Stimulated activated CD4-positive, alpha-beta T cell treated with anti-CD3 and anti-CD28 coated beads, TNF-alpha, amount 100 ng/mL, for 48 hours (primary cell): ENCODE measurements at regions not wholly inside any gene's neighbourhood (a gene's known extent, or its start where the extent isn't known, plus 50 kb on each side); places are given as distances from the start of the nearest gene placed in this dataset.
"Not testable (repeated sequence)": the region's sequence is repeated elsewhere in the genome, so short reads cannot be mapped to it uniquely, and the experiment has no call there.

Experiments
- DNase-seq, 3 donors: peaks; one replicate each; pipeline ENCODE4 v3.0.0-alpha.2; 2020; ENCODE audit warnings: low read depth in 3 of 3

DNA sequence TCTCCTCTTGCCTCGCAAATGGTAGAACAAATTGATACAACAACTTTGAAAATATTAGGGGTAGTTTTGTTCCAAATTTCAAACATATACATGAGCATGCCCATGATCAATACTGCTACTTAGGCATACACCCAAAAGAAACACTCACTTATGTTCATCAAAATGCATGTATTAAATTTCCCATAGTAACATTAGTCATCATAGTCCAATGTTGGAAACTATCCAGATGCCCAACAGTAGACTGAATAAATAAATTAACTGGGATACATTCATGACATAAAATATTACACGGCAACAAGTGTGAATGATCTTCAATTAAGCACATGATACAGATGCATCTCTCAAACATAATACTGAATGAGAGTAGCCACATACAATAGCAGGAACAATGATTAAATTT, 391.6 kb downstream of the CDH11 start:
- DNase-seq: no peak

DNA sequence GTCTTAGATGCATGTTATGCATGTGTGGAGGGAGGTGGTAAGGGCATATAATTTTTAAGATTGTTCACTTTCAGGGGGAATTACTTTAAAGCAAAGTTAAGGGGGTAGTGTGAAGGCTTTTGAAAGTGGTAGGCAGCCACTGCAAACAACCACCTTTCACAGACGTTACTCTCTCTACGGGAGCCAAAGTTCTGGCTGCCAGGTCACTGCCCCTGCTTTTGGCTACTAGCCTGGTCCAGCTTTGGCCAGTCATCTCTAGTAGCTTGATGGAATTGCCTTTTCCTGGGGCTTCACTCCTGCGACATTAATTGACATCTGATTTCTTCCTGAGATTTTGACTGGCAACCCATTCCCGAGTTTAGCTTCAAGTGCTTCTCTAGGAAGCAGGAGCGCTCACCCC, 397.5 kb downstream of the CDH11 start:
- DNase-seq: no peak

DNA sequence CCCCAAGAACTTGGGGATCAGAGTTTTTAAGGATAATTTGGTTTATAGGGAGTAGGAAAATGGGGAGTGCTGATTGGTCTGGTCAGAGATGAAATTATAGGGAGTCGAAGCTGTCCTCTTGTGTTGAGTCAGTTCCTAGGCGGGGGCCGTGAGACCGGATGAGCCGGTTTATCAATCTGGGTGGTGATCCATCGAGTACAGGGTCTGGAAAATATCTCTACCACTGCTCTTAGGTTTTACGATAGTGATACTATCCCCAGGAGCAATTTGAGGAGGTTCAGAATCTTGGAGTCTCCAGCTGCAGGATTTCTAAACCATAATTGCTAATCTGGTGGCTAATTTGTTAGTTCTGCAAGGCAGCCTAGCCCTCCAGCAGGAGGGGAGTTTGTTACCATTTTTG, 403.4 kb downstream of the CDH11 start:
- DNase-seq: no peak

DNA sequence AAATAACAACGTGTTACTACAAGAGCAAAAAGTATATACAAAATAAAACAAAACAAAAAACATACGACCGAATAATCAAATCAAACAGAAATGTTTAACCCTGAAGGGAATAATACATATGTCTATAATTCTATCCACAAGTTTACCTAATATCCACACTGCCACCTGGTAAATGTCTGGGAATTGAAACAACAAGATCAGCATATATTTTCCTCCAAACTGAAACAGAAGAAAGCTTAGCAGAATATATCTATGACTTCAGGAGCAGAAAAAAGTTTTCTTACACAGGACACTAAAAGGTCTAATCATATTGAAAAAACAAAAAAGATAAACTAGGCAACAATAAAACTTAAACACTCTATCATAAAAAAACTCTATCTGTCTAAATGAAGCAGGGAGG, 404.0 kb downstream of the CDH11 start:
- DNase-seq: no peak

DNA sequence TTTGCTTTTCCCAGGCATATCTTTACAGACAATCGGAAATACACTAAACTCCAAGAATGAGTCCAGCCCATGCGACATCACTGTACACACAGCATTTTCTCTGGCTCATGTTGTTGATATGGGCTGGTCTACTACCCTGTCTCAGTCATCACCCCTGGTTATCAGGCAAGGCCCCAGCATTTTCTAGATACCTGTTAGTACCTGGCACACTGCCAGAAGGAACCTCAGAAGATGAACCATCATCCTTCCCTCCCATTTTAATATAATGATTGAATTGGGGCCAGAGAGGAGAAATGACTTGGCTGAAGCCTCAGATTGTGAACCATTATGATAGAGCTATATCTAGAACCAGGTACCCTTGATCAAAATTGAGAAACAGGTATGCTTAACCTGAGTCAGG, 406.2 kb downstream of the CDH11 start:
- DNase-seq: no peak

DNA sequence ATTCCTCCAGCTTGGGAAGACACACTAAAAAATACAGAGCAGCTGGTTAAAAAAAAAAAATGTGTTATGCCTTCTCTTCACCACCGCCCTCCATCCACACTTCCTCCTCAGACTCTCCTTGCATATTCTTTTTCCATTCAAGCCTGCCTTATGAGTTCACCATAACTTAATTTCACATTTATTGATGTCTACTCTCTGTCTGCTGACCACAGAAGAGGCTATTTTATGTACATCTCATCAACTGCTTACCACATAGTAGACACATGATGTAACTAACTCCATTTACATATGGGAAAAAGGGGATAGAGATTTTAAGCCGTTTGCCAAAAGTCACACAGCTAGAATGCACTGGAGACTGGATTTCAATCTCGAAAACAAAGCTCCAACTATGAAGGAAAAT, 409.8 kb downstream of the CDH11 start:
- DNase-seq: no peak

DNA sequence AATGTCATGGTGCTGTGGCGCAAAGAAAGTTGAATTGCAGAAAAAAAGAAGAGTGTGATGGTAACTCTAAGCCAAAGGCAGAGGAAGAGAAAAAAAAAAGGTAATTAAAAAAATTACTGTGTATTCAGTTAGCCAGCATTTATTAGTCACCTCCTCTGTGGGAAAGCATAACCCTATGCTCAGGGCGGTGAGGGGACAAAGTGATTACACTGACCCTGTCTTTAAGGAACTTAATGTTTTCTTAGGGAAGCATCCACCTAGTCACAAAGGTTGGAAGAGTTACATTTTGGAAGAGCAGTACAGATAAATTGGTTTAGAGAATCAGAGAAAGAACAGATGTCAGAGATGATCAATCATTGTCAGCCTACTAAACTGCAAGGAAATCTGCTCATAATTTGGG, 410.3 kb downstream of the CDH11 start:
- no peak for DNase-seq

DNA sequence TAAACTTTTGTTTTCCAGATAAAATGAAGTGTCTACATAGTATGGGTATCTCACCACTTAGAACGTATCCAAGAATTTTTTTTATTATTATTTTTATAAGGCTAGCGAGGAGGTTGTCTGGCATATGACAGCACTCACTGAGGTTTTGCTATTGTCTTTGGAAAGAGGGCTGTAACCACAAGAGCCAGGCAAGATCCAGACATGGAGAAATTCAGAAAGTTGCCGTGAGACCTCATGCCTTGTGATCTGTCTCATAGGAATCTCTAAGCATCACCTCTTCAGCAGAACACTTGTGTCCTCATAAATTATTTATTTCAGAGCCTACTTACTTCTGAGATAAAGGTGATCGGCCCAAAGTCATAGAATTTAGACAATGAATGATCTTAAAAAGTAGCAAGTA, 410.8 kb downstream of the CDH11 start:
- no peak for DNase-seq

DNA sequence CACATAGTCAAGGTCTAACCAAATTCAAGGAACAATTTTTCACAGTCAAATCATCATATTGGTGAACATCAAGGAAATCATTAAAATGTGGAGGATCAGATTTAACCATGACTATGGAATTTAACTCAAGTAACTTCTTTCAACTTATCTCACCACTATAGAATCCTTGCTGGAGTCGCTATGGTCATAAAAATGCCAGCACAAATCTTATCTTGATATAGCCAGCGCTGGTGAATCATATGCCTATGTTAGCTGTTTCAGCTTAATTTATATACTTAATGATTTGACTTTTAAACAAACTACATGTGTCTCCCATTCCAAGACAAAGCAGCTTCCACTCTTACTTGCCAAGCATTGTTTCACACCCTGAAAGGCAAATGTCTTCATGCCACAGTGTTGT, 416.4 kb downstream of the CDH11 start:
- DNase-seq: no peak

DNA sequence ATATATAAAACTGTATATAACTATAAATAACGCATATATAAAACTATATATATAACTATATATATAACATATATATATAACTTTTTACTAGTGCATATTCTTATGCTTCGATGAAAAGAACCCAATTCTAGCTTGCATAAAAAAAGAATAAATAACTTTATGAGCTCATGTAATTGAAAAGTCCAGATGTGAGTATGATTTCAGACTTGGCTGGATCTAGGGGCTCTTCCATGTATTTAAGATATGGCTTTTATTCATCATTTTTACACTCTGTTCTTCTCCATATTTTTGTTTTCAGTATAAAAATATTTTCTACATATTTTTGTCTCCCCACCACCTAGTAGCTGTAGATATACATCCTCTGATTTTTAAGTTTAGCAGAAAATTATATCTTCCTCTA, 417.5 kb downstream of the CDH11 start:
- no peak for DNase-seq

DNA sequence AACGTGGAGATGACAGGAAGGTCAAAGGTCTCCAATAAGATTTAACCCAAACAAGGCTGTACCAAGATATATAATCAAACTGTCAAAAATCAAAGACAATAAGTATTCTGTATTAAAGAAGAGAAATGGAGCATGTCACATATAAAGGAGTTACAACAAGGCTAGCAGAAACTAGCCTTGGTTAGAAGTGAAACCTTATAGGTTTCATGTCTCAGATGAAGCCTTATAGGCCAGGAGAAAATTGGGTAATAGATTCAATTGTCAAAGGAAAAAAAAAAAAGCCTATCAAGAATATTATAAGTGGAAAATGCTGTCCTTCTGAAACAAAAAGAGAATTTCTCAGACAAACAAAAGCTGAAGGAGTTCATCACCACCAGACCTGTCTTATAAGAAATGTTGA, 419.4 kb downstream of the CDH11 start:
- DNase-seq: no peak

DNA sequence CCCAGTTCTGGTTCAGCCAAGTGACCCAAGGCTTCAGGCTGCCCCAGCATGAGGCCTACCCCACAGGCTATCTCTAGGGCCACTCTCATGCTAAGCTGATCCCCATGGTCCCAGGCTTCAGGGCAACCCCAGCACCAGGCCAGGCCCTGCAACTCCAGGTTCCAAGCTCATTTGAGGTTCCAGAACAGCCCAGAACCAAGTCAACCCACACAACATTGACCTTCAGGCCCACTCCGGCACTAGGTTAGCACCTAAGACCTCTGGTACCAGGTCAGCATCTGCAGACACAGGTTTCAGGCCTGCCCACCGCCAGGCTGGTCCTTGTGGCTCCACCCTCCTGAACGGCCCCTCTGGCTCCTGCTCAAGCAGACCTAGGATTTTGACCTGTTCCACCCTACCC, 421.2 kb downstream of the CDH11 start:
- DNase-seq: no peak

DNA sequence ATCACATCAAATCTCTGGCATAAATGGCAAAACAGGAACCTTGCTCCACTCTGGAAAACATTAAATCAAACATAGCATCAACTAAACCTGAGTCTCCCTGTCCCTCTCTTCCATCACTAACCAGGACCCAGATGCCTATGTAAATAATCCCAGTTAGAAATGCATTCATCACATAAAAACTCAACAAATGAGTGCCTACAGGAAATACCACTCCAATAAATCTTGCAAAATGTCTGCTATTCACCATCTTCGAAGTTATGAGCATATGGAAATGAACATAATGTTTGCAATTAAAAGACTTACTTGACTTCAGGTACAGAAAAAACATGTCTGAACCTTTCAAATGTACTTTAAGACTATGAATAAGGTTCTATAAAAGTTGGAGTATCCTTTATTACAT, 425.0 kb downstream of the CDH11 start:
- no peak for DNase-seq

DNA sequence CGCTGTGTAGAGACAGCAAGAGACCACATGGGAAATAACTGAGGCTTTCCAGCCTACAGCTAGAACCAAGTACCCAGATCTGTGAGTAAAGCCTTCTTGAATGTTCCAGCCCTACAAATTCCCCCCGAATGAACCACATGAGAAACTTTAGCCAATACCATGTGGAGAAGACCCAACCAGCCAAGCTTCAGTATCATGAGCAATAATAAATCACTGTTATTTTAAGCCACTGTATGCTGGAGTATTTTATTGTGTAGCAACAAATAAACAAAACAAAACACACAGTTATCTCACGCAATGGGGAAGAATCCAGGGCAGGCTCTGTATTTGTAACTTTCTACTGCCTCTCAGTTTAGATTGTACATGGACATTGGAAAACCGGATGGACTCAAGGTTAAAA, 426.2 kb downstream of the CDH11 start:
- no peak for DNase-seq

DNA sequence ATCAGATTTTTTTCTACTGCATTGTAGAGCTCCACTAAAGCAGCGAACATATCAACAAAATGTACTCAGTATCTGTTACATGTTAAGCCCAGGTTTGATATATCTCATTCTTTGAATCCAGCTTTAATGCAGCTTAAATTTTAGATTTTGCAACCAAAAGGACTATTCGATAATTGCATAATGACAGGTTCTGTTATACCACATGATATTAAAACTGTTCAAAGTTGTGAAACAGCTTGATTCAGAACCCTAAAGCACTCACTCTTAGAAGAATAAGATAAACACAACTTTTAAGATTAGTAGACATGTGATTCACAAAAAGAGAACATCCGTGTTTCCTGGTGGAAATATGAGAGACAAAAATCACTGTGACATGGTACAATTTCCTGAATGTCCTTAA, 427.9 kb downstream of the CDH11 start:
- DNase-seq: no peak

DNA sequence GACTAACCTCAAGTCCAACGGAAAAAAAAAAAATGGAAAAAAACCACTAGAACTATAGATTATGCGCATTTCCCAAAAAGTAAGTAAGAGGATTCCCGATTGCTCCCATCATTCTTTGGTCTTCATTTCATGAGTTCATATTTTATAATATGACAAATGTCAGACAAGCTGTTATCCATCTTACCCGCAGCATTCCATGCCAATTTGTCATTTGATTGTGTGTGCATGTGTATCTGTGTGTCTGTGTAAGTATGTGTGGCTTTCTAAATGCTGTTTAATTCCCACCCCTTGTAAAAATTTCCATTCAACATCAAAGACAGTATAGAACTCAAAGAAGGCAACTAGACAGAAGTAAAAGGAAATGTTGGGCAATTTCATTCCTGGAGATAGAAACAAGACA, 434.1 kb downstream of the CDH11 start:
- no peak for DNase-seq

DNA sequence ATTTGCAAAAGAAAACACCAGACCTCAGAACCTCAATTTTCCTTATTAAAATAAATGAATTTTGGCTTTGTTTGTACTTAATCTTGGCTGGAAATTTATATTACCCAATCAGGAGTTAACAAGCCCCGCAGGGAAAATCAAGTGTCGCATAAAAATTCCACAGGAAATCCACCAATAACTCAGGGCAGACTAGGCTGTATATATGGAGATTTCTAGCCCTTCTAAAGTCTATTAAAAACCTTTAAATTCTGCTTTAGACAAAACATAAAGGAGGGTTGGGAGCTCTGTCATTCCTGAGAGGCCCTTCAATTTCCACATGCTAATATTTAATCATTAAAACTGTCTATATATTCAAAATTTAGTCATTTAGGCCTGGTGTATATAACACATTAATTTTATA, 434.7 kb downstream of the CDH11 start:
- DNase-seq: no peak

DNA sequence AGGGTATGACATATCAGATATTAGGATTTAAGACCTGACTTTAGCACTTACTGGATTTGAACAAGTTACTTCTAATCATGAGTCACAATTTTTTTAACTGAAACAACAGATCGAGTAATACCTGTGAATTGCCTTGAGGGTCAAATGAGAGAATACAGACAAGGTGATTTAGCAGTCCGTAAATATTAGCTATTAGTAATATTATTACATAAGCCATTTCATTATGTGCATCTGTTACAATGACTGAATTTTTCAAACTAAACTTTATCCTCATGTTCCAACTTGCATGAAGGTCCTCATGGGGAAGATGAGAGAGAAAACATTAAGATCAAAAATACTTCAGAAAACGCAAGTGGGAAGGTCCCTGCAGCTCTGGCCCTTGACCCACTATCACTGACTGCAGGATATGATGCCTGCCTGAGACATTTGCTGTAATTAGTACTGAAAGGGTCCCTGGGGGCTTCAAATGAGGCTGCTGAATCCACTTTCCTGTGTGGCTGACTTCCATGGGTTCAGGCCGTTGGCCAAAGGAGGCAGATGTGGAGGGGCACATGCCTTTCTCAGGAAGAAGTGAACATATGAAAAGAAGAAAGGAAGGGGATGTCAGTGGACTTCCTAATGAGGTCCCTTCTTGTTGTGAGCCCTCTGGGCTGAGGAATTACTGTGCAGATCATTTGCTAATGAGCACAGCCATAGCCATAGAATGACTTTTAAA, 441.7 kb downstream of the CDH11 start:
- DNase-seq: no peak

DNA sequence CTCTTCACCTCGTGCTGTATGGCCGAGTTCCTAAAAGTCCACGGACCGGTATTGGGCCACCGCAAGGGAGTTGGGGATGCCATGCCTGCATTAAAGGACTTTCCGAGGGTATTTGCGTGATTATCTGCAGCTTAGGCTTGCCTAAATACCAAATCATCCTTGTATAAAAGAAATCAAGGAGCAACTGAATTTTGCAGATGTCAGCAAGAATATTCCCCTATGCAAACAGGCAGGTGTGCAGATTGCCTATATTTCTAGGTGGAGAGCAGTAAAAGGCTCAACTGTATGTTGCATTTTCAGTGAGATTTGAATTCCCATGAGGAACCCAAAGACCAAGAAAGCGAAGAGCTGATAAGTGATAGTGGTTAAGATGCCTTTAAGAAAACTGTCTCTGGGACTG, 452.3 kb downstream of the CDH11 start:
- no peak for DNase-seq

DNA sequence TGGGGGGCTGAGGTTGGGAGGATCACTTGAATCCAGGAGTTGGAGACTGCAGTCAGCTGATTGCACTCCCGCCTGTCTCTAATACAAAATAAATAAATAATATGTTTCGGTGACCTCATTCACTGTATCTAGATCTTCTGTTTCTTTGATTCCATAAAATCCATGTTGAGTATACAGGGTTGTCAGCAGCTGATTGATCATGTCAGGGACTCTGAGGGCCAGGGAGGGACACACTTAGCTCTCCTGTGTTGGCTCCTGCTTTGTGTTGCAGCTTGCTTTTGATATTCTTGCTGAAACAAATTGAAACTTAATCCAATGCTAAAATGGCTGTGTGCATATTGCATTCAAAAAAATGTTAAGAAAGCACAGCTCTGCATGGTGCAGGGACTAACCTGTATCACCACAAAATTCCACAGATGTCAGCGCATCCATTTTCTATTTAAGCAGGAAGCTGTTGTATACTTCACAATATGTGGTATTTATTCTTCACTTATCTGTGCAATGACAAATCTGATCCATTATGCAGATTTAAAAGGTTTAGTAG, 454.5 kb downstream of the CDH11 start:
- no peak for DNase-seq

DNA sequence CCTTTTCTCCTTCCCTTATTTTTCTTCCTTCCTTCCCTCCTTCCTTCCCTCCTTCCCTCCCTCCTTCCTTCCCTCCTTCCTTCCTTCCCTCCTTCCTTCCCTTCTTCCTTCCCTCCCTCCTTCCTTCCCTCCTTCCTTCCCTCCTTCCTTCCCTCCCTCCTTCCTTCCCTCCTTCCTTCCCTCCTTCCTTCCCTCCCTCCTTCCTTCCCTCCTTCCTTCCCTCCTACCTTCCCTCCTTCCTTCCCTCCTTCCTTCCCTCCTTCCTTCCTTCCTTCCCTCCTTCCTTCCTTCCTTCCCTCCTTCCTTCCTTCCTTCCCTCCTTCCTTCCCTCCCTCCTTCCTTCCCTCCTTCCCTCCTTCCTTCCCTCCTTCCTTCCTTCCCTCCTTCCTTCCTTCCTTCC, 459.6 kb downstream of the CDH11 start:
- not testable (repeated sequence) for DNase-seq

DNA sequence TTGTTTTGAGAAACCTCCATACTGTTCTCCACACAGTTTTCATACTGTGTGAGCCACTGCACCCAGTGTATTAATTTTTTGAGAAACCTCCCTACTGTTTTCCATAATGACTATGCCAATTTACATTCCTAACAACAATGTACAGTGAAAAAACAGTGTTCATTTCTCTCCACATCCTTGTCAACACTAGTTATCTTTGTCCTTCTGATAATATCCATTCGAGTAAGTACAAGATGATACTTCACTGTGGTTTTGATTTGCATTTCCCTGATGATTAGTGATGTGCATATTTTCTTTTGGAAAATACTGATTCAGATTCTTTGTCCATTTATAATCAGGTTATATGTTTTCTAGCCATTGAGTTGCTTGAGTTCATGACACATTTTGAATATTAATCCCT, 462.0 kb downstream of the CDH11 start:
- DNase-seq: no peak

DNA sequence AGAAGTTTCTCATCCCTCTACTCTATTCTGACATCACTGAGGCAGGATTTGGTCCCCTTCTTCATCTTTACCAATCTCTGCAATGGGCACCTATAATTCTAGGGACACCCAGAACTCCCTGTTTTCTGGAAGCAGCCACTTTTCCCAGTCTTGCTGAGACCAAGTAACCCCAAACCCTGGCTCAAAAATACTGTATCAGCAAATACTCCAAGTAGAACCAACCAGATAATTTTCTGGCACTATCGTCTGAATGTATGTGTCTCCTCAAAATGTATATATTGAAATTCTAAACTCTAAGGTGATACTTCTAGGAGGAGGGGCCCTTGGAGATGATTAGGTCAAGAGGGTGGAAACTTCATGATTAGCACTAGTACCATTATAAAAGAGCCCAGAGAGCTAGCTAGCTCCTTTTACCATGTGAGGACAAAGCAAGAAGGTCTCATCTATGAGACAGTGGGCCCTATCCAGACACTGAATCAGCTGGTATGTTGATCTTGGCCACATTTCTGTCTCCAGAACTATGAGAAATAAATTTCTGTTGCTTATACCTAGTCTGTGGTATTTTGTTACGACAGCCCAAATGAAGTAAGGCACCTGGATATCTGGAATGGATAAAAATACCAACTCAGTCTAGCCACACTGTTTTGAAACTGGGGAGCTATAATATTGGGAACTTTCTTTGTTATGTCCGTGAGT, 464.4 kb downstream of the CDH11 start:
- DNase-seq: no peak

DNA sequence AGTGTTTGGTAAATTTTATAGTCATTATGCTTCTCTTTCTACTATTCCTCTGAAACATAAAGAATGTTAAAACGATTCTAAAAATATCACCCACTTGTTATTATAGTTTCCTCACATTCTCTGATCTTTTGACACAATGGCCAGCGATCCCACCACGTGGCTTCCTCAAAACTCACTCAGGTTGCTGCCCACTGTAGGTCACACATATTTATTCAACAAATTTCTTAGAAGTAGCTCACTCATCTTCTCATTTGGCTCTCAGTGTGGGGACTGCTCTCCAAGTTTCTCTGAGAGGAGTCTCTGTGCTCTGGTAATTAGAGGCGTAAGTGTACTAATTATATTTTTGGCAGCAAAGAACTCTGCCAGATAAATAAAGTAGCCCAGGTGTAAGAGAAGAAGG, 465.4 kb downstream of the CDH11 start:
- no peak for DNase-seq
